RKO (cell line): ENCODE measurements at regions not wholly inside any gene's neighbourhood (a gene's known extent, or its start where the extent isn't known, plus 50 kb on each side); places are given as distances from the start of the nearest gene placed in this dataset.
A peak's percentile ranks its signal among the peaks of the same experiment; 100 is the strongest.
"Not testable (repeated sequence)": the region's sequence is repeated elsewhere in the genome, so short reads cannot be mapped to it uniquely, and the experiment has no call there.

Experiments used
- DNase-seq: peaks from one replicate; pipeline ENCODE4 v3.0.0-alpha.2; 2016; ENCODE audit warnings: low spot score

DNA sequence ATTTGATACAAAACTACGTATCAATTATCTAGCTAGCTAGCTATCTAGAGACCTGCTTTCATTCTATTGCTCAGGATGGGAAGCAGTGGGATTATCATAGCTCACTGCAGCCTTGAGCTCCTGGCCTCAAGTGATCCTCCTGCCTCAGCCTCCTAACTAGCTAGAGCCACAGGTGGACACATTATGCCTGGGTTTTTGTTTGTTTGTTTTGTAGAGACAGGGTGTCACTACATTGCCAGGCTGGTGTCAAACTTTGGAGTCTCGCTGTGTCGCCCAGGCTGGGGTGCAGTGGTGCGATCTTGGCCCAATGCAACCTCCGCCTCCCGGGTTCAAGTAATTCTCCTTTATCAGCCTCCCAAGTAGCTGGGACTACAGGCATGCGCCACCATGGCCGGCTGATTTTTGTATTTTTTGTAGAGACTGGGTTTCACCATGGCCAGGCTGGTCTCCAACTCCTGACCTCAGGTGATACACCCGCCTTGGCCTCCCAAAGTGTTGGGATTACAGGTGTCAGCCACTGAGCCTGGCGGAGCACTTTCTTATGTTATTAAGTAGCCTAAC is 122.5 kb upstream of the FBXO28 start:
- DNase-seq: not testable (repeated sequence)

DNA sequence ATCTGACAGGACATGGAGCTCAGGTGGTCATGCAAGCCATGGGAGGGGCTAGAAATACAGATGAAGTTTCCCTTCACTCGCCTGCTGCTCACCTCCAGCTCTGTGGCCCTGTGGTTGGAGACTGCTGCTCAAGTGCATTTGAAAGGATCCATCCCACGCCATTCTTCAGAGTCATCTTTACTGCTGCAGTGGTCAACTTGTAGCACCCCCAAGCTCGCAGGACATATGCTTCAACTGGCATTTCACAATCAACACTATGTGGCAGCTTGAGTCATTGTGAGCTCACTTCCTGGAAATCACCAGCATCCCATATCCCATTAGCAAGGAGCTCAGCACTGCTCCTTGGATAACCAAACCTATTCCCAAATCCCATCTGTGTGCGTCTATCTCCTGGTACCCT is 116.2 kb upstream of the TP53BP2 start:
- DNase-seq: peak; percentile 44

DNA sequence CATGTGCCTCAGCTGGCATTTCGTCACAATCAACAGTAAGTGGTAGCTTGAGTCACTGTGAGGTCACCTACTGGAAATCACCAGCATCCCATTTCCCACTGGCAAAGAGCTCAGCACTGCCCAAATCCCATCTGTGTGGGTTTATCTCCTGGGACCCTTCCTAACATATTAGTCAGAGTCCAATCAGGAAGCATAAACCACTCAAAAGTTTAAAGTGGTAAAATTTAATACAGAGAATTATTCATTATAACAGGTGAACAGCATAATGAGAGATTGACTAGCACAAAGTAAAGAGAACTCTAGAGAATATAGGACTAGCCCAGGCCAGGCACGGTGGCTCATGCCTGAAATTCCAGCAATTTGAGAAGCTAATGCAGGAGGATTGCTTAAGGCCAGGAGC is 107.1 kb upstream of the TP53BP2 start:
- not testable (repeated sequence) for DNase-seq

DNA sequence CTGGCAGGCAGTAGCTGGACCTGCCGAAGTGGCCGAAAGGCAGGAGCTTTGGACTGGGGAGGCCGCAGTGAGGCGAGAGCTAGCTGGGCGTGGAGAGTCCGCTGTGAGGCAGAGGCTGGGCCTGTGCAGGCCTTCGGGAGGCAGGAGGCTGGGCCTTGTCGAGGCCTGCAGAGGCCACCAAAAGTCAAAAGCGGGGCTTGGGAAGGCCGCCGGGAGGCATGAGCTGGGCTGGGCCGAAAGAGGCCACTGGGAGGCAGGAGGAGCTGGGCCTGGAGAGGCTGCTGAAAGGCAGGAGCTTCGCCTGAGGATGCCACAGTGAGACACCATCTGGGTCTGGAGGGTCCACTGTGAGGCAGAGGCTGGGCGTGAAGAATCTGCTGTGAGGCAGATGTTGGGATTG is 105.8 kb upstream of the TP53BP2 start:
- not testable (repeated sequence) for DNase-seq

DNA sequence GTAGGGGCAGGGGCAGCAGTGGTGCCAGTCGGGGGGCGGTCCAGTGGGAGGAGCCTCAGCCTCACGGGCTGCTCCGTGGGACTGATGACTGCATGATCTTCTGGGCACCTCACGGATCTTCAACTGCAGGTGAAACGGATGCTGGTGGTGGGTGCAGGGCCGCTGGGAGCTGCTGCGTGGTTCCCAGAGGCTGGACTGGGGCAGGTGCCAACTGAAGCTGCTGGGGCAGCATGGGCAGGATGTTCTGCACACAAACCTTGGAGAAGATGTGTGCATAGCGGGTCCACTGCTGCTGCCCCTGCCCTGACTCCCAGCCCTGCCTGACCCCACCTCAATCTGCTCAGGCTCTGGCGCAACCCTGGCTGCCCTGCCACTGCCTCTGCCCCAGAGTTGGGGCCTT is 104.2 kb upstream of the TP53BP2 start:
- not testable (repeated sequence) for DNase-seq

DNA sequence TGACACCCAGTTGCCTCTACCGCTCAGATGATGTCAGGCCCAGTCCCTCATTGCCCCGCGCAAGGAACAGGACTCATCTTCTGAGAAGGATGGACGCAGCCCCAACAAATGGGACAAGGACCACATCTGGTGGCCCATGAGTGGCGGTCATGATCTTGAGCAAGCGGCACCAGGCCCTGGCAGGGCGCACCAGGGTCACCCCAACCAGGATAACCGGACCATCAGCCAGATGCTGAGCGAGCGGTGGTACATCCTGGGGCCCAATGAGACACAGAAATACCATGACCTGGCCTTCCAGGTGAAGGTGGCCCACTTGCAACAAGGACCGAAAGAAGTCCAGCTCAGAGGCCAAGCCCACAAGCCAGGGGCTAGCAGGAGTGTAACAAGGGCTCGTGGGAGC is 102.3 kb upstream of the TP53BP2 start:
- not testable (repeated sequence) for DNase-seq

DNA sequence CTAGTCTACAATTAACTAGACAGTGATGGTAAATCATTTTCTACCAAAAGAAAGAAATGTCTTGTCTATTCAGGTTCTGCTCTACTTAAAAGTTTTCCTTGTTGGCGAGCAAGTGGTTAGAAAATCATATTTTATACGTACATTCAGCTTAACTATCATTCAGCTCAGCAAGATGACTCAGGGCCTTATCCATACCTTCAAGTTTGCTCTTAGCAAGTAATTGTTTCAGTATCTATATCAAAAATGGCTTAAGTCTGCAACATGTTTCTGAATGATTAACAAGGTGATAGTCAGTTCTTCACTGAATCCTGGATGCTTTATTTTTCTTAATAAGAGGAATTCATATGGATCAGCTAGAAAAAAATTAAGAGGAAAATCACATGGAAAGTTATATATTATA is 90.8 kb upstream of the TP53BP2 start:
- DNase-seq: not testable (repeated sequence)

DNA sequence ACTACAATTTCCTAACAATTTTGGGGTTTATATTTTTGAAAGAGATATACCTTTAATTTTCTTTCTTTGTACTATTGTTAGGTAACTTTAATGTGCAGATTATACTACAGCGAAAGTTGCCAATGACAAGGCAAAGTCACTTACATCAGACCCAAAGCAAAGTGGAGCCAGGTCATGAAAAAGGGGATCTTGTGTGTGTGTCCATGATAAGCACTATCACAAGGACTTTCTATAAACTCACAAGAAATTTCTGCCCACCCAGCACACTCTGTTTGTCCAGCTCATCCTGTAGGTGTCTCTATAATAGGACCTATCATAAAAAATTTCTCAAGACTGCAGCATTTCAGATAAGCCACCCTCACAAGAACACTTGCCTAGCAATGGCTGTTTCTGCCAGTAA is 85.7 kb upstream of the TP53BP2 start:
- not testable (repeated sequence) for DNase-seq

DNA sequence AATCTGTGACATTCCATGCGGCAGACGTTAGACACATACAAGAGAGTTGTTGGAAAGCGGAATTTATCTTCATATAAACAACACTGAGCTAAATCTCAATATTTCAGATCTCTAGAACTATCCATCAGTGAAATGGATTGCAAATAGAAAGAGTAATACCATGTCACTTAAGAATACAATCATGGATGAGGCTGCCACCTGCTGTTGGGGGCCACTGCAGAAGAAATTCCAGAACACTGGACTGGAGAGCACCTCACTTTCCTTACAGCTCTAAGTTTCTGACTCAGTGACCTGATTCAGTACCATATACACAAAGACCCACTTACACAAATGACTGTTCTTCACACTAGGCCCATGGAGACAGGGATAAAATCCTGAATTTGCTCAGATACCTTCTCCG is 75.1 kb upstream of the TP53BP2 start:
- not testable (repeated sequence) for DNase-seq

DNA sequence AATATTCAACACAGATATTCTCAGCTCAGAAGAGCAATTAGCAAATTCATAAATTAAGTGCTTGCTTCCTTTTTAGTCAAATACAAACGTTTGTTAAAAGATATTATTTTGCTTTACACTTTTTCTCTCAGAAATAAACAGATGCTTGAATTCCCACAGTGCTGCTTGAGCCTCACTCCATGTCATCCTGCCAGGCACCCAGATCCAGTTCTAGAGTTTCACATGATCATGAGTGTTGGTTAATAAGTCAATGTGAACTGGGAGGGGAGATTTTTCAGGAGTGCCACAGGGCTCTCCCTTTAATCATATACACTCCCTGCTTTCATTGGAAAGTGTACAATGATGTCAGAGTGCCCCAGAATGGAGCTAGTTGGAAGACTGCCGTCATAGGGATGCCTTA is 69.7 kb upstream of the TP53BP2 start:
- not testable (repeated sequence) for DNase-seq

DNA sequence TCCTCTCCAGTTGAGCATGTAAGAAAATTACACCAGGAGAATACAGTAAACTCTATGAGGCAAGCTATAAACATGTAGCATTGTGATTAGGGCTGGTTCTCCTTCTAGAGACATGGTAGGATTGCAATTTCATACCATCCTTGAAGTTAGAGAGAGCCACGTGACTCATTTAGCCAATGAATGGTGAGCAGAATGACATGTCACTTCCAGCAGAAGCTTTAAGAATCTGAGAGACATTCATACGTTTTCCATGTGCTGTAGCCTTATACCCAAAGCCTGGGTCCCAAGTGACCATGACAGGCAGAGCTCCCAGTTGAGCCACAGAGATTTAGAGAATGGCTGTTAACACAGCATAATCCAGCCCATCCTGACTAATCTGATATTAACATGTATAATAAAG is 68.0 kb upstream of the TP53BP2 start:
- DNase-seq: not testable (repeated sequence)

DNA sequence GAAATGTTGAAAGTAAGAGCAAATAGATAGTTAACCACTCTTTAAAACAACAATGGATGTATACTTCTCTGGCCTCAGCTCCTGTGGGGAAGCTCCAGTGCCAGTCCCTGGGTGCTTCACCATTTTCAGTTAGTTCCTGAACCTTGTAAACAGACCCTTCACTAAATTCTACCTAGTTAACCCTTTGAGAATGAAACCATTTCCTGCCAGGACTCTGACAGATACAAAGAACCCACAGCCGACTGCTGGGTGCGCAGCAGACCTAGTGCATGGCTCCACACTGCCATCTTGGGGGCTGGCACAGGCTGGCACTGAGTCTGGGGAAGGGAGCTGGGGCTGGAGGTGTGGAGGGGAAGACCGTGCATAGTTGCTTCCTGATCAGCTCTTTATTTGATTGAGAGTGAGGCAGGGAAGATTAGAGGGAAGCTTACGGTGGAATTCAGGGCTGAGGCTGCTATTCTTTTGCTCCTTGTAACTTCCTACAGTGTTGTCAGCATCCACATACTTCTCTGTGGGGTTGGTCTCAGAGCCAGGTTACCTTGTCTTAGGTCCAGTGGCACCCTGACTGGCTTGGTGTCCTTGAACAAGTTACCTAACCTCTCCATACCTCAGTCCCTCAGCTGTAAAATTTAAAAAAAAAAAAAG is 62.3 kb upstream of the TP53BP2 start:
- not testable (repeated sequence) for DNase-seq

DNA sequence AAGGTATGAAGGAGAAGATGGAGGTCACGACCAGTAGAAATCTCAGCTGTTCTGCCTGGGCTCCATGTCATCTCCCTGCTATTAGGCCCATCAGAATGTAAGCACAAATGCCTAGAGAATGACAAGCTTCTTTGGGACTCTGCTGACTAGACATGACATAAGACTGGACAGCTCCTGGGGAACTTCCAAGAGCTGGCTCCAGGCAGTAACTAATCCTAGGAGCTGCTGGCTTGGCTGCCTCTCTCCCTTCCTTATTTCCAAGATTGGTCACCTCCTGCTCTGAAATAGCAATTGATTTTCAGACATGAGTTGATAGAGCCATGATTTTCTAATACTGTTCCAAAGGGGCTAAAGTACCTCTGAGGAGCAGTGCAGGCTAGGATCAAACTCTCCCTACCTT is 57.5 kb upstream of the TP53BP2 start:
- DNase-seq: not testable (repeated sequence)

DNA sequence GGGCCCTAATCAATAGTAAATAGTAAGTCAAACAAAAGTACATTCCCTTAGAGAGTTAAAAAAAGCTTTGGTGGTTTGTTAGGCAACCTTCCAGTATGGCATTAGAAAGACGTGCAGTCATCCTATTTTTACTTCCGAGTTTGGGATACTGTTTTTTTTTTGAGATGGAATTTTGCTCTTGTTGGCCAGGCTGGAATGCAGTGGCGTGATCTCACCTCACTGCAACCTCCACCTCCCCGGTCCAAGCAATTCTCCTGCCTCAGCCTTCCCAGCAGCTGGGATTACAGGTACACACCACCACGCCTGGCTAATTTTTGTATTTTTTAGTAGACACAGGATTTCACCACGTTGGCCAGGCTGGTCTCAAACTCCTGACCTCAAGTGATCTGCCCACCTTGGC is 54.0 kb upstream of the TP53BP2 start:
- not testable (repeated sequence) for DNase-seq

DNA sequence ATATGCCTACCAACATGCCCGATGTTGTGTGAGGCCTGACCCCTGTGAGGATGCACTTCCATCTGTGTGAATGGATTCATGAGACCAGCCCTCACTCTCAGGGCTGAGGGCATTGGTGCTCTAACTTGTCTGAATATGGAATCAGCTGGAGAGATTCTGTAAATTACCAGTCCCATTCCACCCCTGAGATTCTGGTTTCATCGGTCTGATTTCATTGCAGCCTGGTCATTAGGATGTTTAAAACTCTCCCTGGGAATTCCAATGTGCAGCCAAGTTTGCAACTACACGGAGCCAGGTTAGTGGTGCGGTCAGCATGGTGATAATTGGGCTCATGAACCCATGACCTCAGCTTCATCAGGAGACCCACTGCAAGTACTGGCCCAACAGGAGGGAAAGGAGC is 51.4 kb upstream of the TP53BP2 start:
- DNase-seq: not testable (repeated sequence)

DNA sequence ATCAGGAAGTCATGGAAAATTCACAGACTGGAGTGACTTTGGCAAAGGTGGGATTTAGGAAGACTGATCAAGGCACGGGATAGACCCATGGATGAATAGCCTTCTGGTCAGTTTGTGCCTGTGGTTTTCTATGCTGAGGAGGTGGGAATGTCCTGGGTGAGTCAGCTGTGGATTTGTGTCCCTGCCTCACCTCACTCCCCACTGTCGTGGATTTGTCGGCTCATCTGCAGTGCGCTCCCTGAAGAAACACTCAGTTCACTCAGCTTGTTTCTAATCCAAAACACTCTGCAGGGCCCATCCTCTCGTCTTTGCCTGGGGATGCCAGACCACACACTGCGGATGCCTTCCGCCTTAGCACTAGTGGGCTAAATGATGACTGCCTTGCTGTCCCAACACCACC is 50.2 kb upstream of the TP53BP2 start:
- not testable (repeated sequence) for DNase-seq
